GM18858 (cell line): ENCODE measurements at regions not wholly inside any gene's neighbourhood (a gene's known extent, or its start where the extent isn't known, plus 50 kb on each side); places are given as distances from the start of the nearest gene placed in this dataset.
A peak's percentile ranks its signal among the peaks of the same experiment; 100 is the strongest.
"Not testable (repeated sequence)": the region's sequence is repeated elsewhere in the genome, so short reads cannot be mapped to it uniquely, and the experiment has no call there.

Experiments used
- ATAC-seq: cut with Tn5 transposase; IDR thresholded peaks from one replicate; pipeline ENCODE4 v1.9.1; 2021; ENCODE audit not compliant: unreplicated experiment

DNA sequence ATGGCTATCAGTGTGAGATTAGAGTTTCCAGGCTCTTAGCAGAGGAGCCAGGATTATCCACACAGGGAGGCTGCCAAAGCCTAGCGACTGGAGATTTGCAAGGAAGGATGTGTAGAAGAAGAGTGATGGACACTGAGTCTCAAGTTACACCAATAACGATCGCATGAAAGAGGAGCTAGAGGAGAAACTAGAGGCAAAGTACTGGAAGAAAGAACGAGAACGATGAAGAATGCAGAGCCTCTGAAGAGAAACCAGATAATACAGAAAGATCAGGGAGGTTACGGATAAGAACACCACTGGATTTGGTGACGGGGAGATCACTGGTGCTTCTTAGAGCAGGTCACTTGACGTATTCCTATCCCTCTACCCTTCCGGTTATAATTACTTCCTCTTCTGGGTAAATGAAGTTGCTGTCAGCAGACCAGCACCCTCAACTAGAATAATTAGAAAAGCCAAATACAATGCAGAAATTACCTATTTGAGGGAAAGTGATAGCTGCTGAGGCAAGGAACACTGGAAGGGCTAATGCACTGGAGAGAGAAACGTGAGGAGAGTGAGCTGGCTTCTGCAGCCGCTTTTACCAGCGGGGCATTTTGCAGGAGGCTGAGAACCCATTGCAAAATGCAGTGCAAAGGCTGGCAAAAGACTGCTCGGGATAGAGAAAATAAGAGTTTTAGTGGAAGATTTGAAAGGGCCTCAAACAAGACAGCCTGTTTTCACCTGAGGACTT is 93.1 kb upstream of the HIF1A start:
- ATAC-seq = no peak

DNA sequence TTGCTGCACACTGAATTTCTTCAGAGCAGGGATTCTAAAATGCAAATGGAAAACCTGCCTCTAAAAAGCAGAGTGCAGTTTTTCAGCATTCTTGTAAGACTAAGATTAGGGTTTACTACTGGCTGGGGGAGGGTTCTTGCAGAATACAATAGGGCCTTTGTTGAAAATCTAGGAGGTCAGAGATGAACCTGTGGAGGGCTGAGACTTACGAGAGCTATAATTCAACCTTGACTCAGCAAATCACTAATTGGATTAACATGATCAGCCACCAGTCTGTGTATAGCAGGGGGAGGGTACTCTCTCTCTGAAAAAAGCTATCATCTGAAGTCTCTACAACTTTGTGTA is 92.6 kb upstream of the HIF1A start:
- ATAC-seq = no peak

DNA sequence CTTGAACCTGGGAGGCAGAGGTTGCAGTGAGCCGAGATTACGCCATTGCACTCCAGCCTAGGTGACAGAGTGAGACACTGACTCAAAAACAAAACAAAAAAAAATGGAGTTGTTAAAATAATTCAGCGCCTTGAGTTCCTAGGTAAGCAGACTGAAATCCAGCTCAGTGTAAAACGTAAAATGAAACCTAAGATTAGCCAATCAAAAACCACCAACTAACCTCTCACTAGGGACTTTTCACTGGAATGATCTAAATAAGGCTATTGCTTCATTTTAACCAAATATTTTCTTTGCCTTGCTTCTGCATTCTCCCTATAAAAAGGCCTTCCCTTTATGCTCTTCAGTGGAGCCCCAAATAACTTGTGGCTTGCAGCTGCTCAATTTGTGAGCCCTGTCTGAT is 91.6 kb upstream of the HIF1A start:
- ATAC-seq = no peak

DNA sequence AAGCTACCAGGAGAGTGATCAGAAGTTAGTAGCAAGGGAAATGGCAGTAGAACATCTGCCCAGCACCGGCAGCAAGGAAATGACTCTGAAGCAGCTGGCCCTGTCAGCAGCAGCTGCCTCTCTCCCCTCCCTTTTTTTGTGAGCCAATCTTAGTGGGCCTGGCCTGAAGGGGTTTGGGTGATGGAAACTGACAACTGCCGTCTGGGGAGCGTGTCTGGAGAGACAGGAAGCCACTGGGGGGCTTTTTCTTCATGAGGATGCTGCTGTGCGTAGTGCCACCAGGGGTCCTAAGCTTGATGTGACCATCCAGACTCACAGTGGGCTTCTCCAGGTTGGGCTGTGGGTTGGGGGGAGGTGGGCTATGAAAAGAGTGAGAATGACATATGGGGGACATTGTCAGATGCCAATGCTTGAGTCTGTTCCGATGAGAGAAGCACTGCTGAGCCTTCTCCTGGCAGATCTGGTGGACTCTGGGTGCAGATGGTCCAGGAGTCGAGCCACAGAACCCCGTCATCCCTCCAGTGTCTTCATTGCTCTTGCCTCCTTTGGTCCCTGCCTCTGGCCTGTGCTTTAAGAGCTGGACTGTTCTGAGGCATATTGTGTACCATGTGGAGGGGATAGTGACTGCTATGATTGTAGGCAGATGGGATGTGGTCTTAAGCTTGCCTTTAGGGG is 87.6 kb upstream of the HIF1A start:
- no peak for ATAC-seq

DNA sequence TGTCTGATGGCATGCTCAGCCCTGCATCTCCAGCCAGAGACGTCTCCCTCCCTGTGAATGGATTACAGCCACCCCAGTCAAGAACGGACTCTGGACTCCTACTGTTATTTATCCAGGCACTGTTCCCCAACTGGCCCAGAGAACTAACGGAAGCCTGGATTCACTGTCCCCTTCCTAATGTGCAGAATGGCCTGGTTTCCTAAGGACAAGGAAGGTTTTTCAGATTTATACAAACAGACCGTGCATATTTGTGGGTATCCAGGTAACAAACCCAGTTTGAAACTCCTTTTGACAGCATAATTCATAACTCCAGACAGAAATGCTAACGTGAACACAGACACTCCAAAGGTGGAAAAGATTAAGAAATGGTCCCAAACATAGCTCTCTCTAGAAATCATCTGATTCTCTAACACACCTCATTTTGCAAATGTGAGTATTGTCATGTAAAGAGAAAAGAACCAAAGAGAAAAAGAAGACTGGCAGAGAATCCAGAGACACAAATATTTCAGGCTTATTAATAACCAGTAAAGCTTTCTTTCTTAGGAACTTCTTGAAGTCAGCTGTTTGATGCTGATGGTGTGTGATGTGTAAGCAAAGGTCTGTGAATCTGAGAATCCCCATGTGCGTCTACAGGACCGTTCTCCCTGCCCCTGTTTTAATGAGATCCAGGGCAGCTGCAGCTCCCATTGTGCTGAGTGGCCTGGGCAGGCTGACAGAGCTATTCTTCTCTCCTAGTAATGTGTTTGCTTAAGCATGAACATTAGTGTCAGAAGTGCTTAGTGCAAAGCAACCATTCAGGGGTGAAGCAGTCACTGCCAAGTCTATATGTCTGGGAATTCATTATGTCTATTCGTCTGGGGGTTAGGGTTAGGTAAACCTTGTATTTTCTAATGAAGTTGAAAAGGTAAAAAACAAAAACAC is 86.8 kb upstream of the HIF1A start:
- ATAC-seq = no peak

DNA sequence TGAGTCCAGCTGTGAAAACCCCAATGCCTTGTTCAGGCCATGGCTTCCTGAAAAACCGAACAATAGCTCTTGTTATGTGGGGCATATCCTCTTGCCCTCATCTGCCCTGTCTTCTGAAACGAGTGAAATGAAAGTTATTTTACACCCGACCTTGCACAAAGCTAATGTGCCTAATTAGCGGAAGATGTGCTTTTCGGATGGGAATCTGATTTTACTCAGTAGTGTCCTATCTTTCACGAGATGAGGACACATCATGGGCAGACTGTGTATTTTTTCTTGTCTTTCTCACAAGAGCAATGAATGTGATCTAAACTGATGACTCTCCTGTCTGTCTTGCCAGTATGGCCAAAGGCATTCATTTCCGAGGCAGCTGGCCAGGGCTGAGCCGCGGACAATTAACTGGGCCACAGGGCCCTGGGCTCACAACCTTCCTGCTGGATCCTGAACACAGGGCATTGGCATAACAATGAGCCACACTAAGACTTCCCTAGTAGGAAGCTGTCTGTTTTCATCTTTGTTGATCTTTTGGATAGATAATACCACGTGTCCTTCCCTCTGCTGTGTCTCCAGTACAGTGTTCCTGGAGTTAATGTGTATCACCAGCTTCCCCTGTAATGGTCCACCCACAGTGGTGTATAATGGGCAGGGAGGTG is 86.0 kb upstream of the HIF1A start:
- no peak for ATAC-seq

DNA sequence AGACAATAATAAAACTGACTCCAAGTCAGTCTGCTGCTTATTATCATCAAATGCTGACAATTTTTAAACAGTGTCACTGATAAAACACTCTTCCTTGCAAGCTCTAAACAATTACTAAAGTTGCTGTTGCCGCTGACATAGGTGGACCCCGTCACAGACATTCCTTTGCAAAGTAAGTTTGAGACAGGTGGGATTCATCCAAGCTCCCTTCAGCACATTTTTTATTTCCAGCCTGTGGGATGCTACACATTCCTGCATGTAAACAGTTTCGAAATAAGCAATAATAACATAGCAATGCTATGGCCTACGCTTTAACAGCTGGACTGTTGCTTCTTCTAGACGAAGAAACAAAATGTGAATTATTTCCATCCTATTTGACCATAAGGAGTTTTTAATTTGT is 85.4 kb upstream of the HIF1A start:
- no peak for ATAC-seq

DNA sequence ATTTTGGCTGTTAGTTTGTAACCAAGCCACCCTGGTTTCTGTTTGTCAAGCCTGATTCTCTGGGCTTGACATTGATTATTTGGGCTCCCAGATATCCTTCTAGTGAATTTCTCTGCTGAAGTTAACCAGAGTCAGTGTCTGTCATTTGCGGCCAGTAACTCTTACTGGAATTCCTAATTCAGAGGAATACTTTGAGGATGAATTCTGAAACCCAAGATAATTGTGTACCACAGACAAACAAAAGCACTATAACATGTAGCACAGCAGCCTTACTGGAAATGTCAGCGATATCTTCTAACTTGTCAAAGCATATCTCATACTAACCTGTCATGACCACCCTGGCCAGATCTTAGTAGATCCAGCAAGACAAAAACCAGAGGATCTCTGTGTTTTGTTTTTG is 84.4 kb upstream of the HIF1A start:
- no peak for ATAC-seq

DNA sequence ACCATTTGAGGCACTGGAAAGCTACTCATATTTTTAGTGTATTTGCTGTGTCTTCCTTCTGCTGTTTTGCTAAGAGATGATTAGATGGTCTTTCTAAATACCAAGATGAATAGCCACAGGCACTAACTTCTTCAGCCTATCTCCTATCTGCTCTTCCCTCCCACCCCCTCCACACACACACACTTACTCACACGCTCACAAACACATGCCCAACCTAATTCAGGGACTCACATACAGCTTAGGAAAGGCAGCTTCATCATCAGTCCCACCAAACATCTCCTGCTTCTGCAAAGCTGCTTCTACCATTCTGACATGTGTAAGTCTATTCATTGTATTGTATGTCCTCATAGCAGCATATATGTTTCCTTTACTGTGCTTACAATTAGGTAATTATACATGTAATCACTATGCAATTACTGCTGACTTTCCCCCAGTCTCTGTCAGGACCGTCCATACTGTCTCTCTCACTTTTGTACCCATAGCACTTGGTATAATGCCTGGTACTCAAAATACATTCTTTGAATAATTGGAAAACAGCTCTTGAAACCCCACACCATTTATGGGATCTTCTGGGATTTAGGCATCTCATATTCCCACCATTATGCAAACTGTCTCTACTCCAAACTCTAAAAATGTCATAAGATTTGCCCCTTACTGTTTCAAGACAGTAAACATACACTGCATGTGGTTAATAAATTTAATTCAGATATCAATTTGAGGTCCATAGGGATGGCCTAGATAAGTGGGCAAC is 83.3 kb upstream of the HIF1A start:
- ATAC-seq = no peak

DNA sequence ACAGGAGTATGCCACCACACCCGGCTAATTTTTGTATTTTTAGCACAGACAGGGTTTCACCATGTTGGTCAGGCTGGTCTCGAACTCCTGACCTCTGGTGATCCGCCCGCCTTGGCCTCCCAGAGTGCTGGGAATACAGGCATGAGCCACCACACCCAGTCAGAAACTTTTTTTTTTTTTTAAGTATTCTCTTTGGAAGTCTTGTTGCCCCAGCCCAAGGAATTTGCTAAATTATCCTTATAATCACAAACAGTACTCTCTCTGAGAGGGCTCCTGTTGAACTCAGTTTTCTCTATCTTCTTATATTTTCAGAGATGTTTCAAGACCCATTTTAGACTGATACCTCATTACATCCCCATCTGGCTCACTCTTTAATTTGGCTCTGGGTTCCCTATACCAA is 82.3 kb upstream of the HIF1A start:
- not testable (repeated sequence) for ATAC-seq

DNA sequence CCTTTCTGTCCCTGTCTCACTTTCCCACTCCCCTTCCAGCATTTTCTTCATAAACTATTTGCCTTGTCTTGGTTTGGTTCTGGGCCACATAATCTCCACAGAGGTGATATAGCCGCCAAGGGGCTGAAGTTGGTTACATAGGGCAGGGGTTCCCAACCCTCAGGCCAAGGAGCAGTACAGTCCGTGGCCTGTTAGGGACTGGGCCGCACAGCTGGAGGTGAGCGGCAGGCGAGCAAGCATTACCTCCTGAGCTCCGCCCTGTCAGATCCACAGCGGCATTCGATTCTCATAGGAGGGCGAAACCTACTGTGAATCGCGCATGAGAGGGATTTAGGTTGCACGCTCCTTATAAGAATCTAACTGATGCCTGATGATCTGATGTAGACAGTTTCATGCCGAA is 80.6 kb upstream of the HIF1A start:
- ATAC-seq = no peak

DNA sequence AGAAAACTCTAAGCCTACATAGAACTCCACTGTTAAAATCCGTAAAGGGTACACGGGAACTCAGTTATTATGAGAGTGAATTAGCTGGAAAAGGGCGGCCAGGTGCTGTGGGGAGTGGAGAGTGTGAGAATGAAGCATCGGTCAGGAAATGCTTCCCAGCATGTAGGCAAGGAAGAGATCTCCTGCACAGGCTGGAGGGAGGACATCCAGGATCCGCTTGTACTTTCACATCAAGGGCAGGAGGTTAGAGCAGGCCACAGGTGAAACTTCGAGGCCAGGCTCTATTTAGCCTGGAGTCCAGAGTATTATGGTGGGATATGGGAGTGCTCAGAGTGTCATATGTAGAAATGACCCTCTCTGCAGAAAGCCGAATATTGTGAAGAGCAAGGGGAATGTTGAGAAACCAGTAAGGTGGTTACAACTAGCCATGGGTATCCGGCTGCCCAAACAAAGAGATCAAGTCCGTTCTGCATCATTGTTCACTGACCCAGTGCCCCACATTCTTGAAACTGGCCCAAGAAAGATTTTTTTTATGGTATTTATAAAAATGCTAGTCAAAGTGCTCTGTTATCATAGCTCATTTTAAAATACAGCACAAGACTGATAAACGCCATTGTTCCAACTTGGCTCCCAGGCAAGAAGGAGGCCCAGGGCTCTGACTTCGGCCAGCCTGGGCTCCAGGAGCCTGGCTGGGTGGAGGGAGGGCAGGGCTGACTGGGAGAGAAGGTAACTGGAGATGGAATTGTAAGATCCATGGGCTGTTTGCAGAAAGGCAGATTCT is 79.4 kb upstream of the HIF1A start:
- no peak for ATAC-seq

DNA sequence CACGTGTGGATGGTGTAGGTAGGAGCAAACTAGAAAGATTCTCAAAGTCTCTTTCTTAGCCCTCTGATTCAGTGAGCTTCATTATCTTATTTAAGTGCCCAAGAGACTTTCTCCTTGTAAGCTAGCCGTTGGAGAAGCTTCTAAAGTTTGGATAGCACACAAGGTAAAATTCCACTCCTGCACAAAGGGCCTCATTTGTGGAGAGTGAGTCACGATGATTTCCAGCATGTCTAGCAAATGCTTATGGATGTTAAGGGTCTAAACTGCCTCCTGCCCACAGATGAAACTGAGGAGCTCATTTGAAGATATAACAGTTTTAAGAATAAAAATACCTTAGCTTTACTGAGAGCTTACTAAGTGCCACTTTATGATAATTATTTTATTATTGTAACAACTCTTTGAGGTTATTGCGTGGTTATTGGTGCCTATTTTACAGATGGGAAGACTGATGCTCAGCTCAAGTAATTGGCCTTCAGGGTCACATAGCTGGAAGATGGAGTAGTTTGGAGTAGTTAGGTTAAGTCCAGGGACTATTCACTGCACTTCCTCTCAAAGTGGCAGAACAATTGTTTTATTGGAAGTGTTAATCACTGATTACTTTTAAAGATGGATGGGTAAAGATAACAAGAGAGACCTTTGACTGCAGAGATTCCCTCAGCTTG is 78.7 kb upstream of the HIF1A start:
- ATAC-seq = no peak

DNA sequence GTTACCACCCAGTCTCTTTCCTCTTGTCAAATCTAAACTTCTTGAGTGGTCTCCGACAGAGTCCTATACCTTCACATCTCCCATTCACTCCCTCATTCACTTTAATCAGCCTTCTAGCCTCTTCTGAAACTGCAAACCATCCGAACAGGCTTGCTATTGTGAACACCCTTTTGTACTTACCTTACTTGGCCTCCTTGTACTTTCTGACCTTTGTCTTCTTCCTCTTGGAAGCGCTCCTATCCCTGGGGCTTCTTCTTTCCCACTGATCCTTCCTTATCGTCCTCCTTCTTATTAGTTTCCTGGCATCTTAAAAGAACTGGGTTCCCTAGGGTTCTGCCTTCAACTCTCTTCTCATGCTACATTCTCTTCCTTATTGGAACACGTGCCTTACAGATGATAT is 76.9 kb upstream of the HIF1A start:
- ATAC-seq = no peak

DNA sequence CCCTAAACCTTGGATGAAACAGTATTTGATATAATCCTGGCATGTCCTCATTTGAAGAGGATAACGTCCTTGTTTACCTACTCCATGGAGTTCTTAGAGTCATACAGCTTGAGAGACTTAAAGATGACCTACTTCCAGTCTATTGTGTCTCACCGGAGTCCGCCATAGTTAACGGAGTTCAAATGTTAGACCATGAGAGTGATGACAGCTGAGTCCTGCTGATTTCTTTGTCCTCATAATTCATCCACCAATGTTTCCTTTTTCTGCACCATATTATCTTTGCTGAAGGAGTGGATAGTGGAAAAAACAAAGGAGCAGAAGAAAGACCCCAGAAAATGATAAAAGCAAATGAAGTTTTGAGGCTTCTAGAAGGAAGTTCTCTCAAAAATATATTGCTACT is 75.8 kb upstream of the HIF1A start:
- no peak for ATAC-seq

DNA sequence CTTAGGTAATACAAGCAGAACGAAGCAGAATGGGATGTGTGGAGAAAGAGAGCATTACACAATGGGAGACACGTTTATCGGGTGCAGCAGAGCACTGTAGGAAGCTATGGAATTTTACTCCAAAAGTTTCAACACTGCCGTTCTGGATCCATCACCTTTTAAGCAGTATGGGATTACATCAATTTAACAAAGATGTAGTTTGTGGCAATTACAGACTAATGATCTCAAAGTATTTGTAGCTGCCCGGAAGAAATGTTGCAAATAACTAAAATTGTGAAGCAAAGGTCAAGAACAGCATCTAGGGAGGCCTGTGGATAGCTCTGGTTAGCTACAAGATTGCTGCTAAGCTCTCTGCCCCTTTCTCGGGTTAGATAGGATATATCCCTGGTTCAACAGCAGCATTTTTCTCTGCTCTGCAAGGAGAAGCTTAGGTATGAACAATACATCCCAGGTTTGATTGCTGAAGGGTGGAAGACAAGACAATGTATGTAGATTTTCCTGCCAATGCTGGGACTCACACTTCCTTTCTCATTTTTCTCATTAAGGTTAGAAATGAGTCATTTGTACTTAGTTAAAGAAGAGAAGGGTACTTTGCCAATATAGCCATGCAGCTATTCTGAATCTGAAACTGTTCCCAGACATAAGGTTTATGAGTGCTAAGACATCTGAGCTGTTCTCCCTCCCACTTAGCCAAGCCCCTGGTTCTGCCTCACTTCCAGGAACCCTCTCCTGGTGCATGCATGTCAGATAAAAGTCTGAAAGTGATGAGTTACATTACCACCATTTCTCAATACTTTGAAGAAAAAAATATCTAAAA is 75.0 kb upstream of the HIF1A start:
- peak; percentile 92 for ATAC-seq

DNA sequence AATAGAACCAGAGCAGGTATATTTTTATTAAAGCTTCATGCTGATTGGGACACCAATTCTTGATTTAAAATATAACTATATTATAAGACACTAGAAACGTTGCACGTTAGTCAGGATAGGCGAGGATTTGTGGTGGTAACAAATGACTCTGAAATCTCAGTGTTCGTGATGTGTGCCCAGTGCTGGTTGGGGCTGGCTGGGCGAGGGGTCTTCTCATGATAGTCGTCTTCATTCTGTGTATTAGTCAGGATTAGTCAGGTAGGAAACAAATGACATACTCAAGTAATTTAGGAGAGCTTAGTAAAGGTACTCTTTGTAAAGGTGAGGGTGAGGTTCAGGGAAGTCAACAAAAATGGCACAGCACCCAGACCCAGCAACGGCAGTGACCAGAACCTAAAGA is 73.9 kb upstream of the HIF1A start:
- ATAC-seq = no peak

DNA sequence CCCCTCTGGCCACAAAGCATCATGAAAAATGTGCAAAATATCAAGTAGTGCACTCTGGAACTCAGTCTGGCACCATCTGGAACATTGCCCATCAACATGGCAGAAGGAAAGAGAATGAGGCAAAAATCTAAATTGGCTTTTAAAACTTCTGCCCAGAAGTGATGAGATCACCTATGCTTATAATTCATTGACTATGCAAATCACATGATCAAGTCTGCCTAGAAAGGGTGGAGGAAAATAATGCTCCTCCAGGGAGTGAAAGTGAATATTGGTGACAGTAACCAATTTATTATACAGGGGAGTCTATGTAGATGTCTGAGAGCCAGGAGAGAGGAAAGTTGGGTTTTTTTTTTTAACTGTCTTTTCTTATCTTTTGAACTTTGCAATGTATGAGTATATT is 73.3 kb upstream of the HIF1A start:
- ATAC-seq = no peak

DNA sequence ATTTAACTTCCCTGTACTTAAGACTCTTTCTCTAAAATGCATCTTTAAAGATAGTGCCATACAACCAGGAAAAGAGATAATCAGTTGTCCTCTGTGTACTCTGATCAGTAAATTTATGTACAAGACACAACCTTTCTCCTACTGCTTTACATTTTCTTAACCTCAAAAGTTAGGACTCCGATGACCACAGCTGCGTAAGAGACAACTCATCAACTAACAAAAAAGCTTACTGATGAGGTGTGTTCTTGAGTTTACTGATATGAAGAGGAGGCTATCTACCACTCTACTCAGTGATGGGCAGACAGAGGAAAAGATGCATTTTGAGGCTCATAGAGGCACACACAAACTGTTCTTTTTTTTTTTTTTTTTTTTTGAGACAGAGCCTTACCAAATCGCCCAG is 71.4 kb upstream of the HIF1A start:
- ATAC-seq = no peak
